ENCODE measurements at regions not wholly inside any gene's neighbourhood (a gene's known extent, or its start where the extent isn't known, plus 50 kb on each side); places are given as distances from the start of the nearest gene placed in this dataset.

DNA sequence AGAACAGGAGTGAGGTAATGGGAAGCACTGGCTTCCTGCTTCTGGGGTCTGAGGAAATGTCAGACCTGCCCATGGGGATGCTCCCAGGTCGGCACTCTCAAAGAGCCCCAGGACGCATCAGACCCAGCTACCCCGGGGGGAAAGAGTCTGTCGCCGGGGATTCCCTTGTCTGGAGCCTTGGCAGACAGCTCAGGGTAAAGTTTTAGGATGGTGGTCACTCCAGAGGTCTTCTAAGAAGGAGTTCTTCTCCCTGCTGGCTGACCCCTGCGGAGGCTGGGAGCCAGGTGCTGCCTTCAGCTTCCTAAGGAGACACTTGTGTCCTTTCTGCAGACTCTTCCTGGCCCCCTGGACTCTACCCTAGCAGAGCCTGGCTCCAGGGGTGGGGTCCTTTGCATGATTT is 61.9 kb upstream of the PSEN2 start:
- H3K4me1 ChIP-seq (ENCODE audit: control insufficient read depth in 4 of 4, insufficient read depth in 4 of 4, low read length in 3 of 4) = no peaks in the 10 kb centered on the region
- TF ChIP-seq YY1 (IDR thresholded peaks at IDR 0.05) (no peak), RXRA (IDR thresholded peaks at IDR 0.05) (no peak), RAD21 (IDR thresholded peaks at IDR 0.05) (no peak), SP1 (IDR thresholded peaks at IDR 0.05) (no peak), HNF4G (IDR thresholded peaks at IDR 0.05) (no peak), JUND (IDR thresholded peaks at IDR 0.05) (no peak), TAF1 (conservative IDR thresholded peaks at IDR 0.05) (no peak)
- TF ChIP-seq, protein P1, sequence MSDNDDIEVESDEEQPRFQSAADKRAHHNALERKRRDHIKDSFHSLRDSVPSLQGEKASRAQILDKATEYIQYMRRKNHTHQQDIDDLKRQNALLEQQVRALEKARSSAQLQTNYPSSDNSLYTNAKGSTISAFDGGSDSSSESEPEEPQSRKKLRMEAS (IDR thresholded peaks at IDR 0.05) = no peak
- TF ChIP-seq, protein P2, sequence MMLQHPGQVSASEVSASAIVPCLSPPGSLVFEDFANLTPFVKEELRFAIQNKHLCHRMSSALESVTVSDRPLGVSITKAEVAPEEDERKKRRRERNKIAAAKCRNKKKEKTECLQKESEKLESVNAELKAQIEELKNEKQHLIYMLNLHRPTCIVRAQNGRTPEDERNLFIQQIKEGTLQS (IDR thresholded peaks at IDR 0.05) = no peak
- TF ChIP-seq, protein P3, sequence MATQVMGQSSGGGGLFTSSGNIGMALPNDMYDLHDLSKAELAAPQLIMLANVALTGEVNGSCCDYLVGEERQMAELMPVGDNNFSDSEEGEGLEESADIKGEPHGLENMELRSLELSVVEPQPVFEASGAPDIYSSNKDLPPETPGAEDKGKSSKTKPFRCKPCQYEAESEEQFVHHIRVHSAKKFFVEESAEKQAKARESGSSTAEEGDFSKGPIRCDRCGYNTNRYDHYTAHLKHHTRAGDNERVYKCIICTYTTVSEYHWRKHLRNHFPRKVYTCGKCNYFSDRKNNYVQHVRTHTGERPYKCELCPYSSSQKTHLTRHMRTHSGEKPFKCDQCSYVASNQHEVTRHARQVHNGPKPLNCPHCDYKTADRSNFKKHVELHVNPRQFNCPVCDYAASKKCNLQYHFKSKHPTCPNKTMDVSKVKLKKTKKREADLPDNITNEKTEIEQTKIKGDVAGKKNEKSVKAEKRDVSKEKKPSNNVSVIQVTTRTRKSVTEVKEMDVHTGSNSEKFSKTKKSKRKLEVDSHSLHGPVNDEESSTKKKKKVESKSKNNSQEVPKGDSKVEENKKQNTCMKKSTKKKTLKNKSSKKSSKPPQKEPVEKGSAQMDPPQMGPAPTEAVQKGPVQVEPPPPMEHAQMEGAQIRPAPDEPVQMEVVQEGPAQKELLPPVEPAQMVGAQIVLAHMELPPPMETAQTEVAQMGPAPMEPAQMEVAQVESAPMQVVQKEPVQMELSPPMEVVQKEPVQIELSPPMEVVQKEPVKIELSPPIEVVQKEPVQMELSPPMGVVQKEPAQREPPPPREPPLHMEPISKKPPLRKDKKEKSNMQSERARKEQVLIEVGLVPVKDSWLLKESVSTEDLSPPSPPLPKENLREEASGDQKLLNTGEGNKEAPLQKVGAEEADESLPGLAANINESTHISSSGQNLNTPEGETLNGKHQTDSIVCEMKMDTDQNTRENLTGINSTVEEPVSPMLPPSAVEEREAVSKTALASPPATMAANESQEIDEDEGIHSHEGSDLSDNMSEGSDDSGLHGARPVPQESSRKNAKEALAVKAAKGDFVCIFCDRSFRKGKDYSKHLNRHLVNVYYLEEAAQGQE (IDR thresholded peaks at IDR 0.05) = no peak
- WGBS = 84% methylated on average over 6 of the region's 6 CpGs
- no peaks in the 10 kb centered on the region for H3K36me3 ChIP-seq (ENCODE audit: control insufficient read depth in 4 of 4, insufficient read depth in 3 of 4, low read depth in 1 of 4, low read length in 3 of 4)
- no peak overlapping the region for H3K27ac ChIP-seq (ENCODE audit: low read depth in 1 of 2, low read length in 2 of 2)
- no peaks in the 10 kb centered on the region for H3K9me3 ChIP-seq (ENCODE audit: control insufficient read depth in 4 of 4, low read length in 3 of 4)
- no peak for DNase-seq (ENCODE audit: low spot score)
- H3K9ac ChIP-seq (ENCODE audit: low read depth in 1 of 2, low read length in 2 of 2) = no peak overlapping the region
- H3K27me3 ChIP-seq (ENCODE audit: control insufficient read depth in 4 of 4, insufficient read depth in 4 of 4, low read length in 3 of 4) = no peaks in the 10 kb centered on the region
- H3K4me3 ChIP-seq (ENCODE audit: low read depth in 1 of 3, low read length in 3 of 3) = no peak overlapping the region

DNA sequence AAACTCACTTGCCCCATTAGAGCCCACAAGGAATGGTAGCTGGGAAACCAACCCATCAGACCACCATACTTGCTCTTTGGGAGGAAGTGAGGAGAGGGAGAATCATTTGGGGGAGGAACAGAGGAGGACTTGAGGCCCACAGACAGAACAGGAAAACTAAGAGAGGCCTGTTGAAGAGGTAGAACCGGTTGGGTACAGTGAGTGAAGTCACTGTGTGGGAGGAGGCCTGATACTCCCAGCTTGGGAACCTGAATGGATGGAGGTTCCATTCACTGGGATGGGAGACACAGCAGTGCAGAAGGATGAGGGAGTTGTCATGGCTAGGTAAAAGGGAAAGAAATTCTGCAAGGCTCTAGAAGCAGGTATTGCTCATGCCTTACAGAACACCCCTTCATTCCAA is 63.4 kb upstream of the PSEN2 start:
- 49% methylated on average over 1 of the region's 1 CpG for WGBS
- TF ChIP-seq, protein P1 (IDR thresholded peaks at IDR 0.05) = no peak
- no peak for TF ChIP-seq HNF4A (conservative IDR thresholded peaks at IDR 0.05)
- Histone ChIP-seq H3K4me1 (ENCODE audit: control insufficient read depth in 4 of 4, insufficient read depth in 4 of 4, low read length in 3 of 4) (no peaks in the 10 kb centered on the region), H3K9ac (ENCODE audit: low read depth in 1 of 2, low read length in 2 of 2) (no peak overlapping the region), H3K27me3 (ENCODE audit: control insufficient read depth in 4 of 4, insufficient read depth in 4 of 4, low read length in 3 of 4) (no peaks in the 10 kb centered on the region), H3K4me3 (ENCODE audit: low read depth in 1 of 3, low read length in 3 of 3) (no peak overlapping the region), H3K36me3 (ENCODE audit: control insufficient read depth in 4 of 4, insufficient read depth in 3 of 4, low read depth in 1 of 4, low read length in 3 of 4) (no peaks in the 10 kb centered on the region), H3K9me3 (ENCODE audit: control insufficient read depth in 4 of 4, low read length in 3 of 4) (no peaks in the 10 kb centered on the region), H3K27ac (ENCODE audit: low read depth in 1 of 2, low read length in 2 of 2) (no peak overlapping the region)
- no peak for DNase-seq (ENCODE audit: low spot score)

DNA sequence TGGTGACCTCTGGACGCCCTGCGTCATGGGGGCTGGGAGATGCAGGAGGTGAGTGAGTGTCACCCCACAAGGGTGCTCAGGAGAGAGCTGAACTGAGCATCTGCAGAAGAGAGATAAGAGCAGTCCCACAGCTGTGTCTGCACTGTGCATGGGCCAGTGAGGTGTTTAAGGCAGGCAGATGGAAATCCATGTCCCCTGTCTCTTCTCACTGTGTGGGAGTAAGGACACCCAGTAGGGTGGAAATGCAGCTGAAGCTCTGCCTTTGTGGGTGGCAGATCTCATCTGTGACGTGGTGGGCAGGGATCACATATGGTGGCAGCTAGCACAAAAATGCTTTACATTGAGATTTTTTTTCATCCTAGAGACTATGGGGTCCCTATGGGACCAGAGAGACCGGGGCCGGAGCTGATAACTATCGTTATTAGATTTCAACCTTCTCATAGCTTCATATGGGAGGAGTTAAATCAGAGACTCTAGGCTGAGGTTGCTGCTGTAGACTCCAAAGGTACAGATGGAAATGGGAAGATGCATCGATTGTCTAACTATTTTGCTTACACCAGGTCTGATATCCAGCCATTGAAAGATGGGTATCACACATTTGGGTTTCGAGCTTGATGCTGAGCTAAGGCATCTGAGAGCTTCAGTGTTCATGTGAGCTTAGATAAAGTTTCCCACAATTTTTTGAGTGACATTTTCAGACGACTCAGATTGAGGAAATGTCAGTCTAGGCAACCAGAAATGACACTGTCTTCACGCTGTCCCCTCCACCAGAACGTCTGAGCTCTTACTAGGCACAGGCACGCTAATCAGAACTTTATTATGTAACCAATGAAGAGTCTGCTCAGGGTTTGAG is 65.3 kb upstream of the PSEN2 start:
- no peaks in the 10 kb centered on the region for H3K9me3 ChIP-seq (ENCODE audit: control insufficient read depth in 4 of 4, low read length in 3 of 4)
- no peaks in the 10 kb centered on the region for H3K36me3 ChIP-seq (ENCODE audit: control insufficient read depth in 4 of 4, insufficient read depth in 3 of 4, low read depth in 1 of 4, low read length in 3 of 4)
- H3K4me1 ChIP-seq (ENCODE audit: control insufficient read depth in 4 of 4, insufficient read depth in 4 of 4, low read length in 3 of 4) = no peaks in the 10 kb centered on the region
- WGBS = 82% methylated on average over 12 of the region's 12 CpGs
- no peak overlapping the region for H3K27ac ChIP-seq (ENCODE audit: low read depth in 1 of 2, low read length in 2 of 2)
- peak; percentile 49 for DNase-seq (ENCODE audit: low spot score)
- H3K27me3 ChIP-seq (ENCODE audit: control insufficient read depth in 4 of 4, insufficient read depth in 4 of 4, low read length in 3 of 4) = no peaks in the 10 kb centered on the region
- H3K4me3 ChIP-seq (ENCODE audit: low read depth in 1 of 3, low read length in 3 of 3) = no peak overlapping the region
- H3K9ac ChIP-seq (ENCODE audit: low read depth in 1 of 2, low read length in 2 of 2) = no peak overlapping the region
- TF ChIP-seq NR2F2 (IDR thresholded peaks at IDR 0.05) (no peak), FOXA2 (IDR thresholded peaks at IDR 0.05) (no peak), TAF1 (conservative IDR thresholded peaks at IDR 0.05) (no peak), EGR1 (IDR thresholded peaks at IDR 0.05; ENCODE audit: low read depth in 2 of 2) (no peak), FOXA1 (IDR thresholded peaks at IDR 0.05) (no peak), YY1 (IDR thresholded peaks at IDR 0.05) (no peak), JUND (IDR thresholded peaks at IDR 0.05) (no peak), GABPA (IDR thresholded peaks at IDR 0.05 in 1 of 2, conservative IDR thresholded peaks at IDR 0.05 in 1 of 2) (no peak), HNF4G (IDR thresholded peaks at IDR 0.05) (no peak), SP1 (IDR thresholded peaks at IDR 0.05) (no peak), RXRA (IDR thresholded peaks at IDR 0.05) (no peak), RAD21 (IDR thresholded peaks at IDR 0.05) (no peak)
- TF ChIP-seq, protein P3 (IDR thresholded peaks at IDR 0.05) = no peak
- TF ChIP-seq, protein P4, sequence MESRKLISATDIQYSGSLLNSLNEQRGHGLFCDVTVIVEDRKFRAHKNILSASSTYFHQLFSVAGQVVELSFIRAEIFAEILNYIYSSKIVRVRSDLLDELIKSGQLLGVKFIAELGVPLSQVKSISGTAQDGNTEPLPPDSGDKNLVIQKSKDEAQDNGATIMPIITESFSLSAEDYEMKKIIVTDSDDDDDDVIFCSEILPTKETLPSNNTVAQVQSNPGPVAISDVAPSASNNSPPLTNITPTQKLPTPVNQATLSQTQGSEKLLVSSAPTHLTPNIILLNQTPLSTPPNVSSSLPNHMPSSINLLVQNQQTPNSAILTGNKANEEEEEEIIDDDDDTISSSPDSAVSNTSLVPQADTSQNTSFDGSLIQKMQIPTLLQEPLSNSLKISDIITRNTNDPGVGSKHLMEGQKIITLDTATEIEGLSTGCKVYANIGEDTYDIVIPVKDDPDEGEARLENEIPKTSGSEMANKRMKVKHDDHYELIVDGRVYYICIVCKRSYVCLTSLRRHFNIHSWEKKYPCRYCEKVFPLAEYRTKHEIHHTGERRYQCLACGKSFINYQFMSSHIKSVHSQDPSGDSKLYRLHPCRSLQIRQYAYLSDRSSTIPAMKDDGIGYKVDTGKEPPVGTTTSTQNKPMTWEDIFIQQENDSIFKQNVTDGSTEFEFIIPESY (IDR thresholded peaks at IDR 0.05) = no peak

Data from liver (tissue), 7 donors.